ENCODE measurements at regions not wholly inside any gene's neighbourhood (a gene's known extent, or its start where the extent isn't known, plus 50 kb on each side); places are given as distances from the start of the nearest gene placed in this dataset.

GRCh38 chr10:32120147-32120546 lies 63.9 kb upstream of the KIF5B start:
- H3K4me1 ChIP-seq (ENCODE audit: insufficient read depth, low read length, severe bottlenecking) = no peaks in the 10 kb centered on the region
- no peak overlapping the region for H3K4me3 ChIP-seq (ENCODE audit: low read depth, low read length, poor library complexity, severe bottlenecking)
- no peak overlapping the region for H3K9ac ChIP-seq (ENCODE audit: low read length)
- H3K27me3 ChIP-seq (ENCODE audit: insufficient read depth, low read length) = no peaks in the 10 kb centered on the region
- no peak overlapping the region for H2AFZ ChIP-seq (ENCODE audit: low read length)
- TF ChIP-seq CTCF (IDR thresholded peaks at IDR 0.05; ENCODE audit: low read length) (no peak), EZH2 (IDR thresholded peaks at IDR 0.05; ENCODE audit: borderline replicate concordance, low read length) (no peak)
- no peaks in the 10 kb centered on the region for H3K79me2 ChIP-seq (ENCODE audit: insufficient read depth, low read length)
- H3K4me2 ChIP-seq (ENCODE audit: low read length) = no peak overlapping the region
- H3K9me2 ChIP-seq (ENCODE audit: low read depth, low read length) = no peaks in the 10 kb centered on the region
- no peak overlapping the region for H3K27ac ChIP-seq (ENCODE audit: low read depth, low read length, poor library complexity, severe bottlenecking)
- no peaks in the 10 kb centered on the region for H3F3A ChIP-seq (ENCODE audit: insufficient read depth, low read length)
- H3K9me3 ChIP-seq (ENCODE audit: low read length) = peaks cover 9% of the 10 kb centered on the region; the same call in 1 of the 2 replicates
- no peaks in the 10 kb centered on the region for H3K36me3 ChIP-seq (ENCODE audit: insufficient read depth, low read length)
- no peaks in the 10 kb centered on the region for H4K20me1 ChIP-seq (ENCODE audit: insufficient read depth, low read length)

GRCh38 chr10:32114508-32114907 lies 58.3 kb upstream of the KIF5B start:
- Histone ChIP-seq H3K4me2 (ENCODE audit: low read length) (no peak overlapping the region), H3K9me2 (ENCODE audit: low read depth, low read length) (no peaks in the 10 kb centered on the region), H2AFZ (ENCODE audit: low read length) (no peak overlapping the region), H3K27ac (ENCODE audit: low read depth, low read length, poor library complexity, severe bottlenecking) (no peak overlapping the region), H3K4me3 (ENCODE audit: low read depth, low read length, poor library complexity, severe bottlenecking) (no peak overlapping the region), H3K36me3 (ENCODE audit: insufficient read depth, low read length) (no peaks in the 10 kb centered on the region), H3K9ac (ENCODE audit: low read length) (no peak overlapping the region), H3K9me3 (ENCODE audit: low read length) (no peaks in the 10 kb centered on the region), H3K79me2 (ENCODE audit: insufficient read depth, low read length) (no peaks in the 10 kb centered on the region), H3K27me3 (ENCODE audit: insufficient read depth, low read length) (no peaks in the 10 kb centered on the region; the same call in 1 of the 2 replicates), H3K4me1 (ENCODE audit: insufficient read depth, low read length, severe bottlenecking) (no peaks in the 10 kb centered on the region), H4K20me1 (ENCODE audit: insufficient read depth, low read length) (no peaks in the 10 kb centered on the region), H3F3A (ENCODE audit: insufficient read depth, low read length) (no peaks in the 10 kb centered on the region)
- TF ChIP-seq EZH2 (IDR thresholded peaks at IDR 0.05; ENCODE audit: borderline replicate concordance, low read length) = no peak
- no peak for TF ChIP-seq CTCF (IDR thresholded peaks at IDR 0.05; ENCODE audit: low read length)

GRCh38 chr10:32112055-32112454 lies 55.8 kb upstream of the KIF5B start:
- Histone ChIP-seq H3F3A (ENCODE audit: insufficient read depth, low read length) (no peaks in the 10 kb centered on the region), H3K27me3 (ENCODE audit: insufficient read depth, low read length) (no peaks in the 10 kb centered on the region; the same call in 1 of the 2 replicates), H2AFZ (ENCODE audit: low read length) (no peak overlapping the region), H3K36me3 (ENCODE audit: insufficient read depth, low read length) (no peaks in the 10 kb centered on the region), H3K4me1 (ENCODE audit: insufficient read depth, low read length, severe bottlenecking) (no peaks in the 10 kb centered on the region), H4K20me1 (ENCODE audit: insufficient read depth, low read length) (no peaks in the 10 kb centered on the region), H3K9me3 (ENCODE audit: low read length) (no peaks in the 10 kb centered on the region), H3K4me2 (ENCODE audit: low read length) (no peak overlapping the region), H3K9ac (ENCODE audit: low read length) (no peak overlapping the region), H3K9me2 (ENCODE audit: low read depth, low read length) (no peaks in the 10 kb centered on the region), H3K79me2 (ENCODE audit: insufficient read depth, low read length) (no peaks in the 10 kb centered on the region), H3K4me3 (ENCODE audit: low read depth, low read length, poor library complexity, severe bottlenecking) (no peak overlapping the region), H3K27ac (ENCODE audit: low read depth, low read length, poor library complexity, severe bottlenecking) (no peak overlapping the region)
- no peak for TF ChIP-seq EZH2 (IDR thresholded peaks at IDR 0.05; ENCODE audit: borderline replicate concordance, low read length)
- no peak for TF ChIP-seq CTCF (IDR thresholded peaks at IDR 0.05; ENCODE audit: low read length)

Measured in OCI-LY1 (cell line).